SJCRH30 (cell line): ENCODE measurements at regions not wholly inside any gene's neighbourhood (a gene's known extent, or its start where the extent isn't known, plus 50 kb on each side); places are given as distances from the start of the nearest gene placed in this dataset.

Experiments used
- DNase-seq, 2 experiments: peaks; one replicate each; pipeline ENCODE4 v3.0.0-alpha.2; 2015 to 2020
- H3K27ac ChIP-seq: fragments of 250-450 bp; sonication (Bioruptor Pico); 2 replicates; pipeline ENCODE4 v1.5.1; 2020; ENCODE audit warnings: mild to moderate bottlenecking, moderate library complexity
- H3K27me3 ChIP-seq: fragments of 250-450 bp; sonication (Bioruptor Pico); 2 replicates; pipeline ENCODE4 v1.5.1; 2020; ENCODE audit warnings: mild to moderate bottlenecking, moderate library complexity
- H3K36me3 ChIP-seq: fragments of 250-450 bp; sonication (Bioruptor Pico); 2 replicates; pipeline ENCODE4 v1.5.1; 2020; ENCODE audit warnings: mild to moderate bottlenecking, moderate library complexity
- H3K4me1 ChIP-seq: fragments of 250-450 bp; sonication (Bioruptor Pico); 2 replicates; pipeline ENCODE4 v1.5.1; 2020; ENCODE audit warnings: mild to moderate bottlenecking, moderate library complexity
- H3K4me3 ChIP-seq: fragments of 250-450 bp; sonication (Bioruptor Pico); 2 replicates; pipeline ENCODE4 v1.5.1; 2020; ENCODE audit warnings: mild to moderate bottlenecking, moderate library complexity
- H3K9me3 ChIP-seq: fragments of 250-450 bp; sonication (Bioruptor Pico); replicated peaks from 2 replicates; pipeline ENCODE4 v1.5.1; 2020; ENCODE audit warnings: mild to moderate bottlenecking, moderate library complexity

DNA sequence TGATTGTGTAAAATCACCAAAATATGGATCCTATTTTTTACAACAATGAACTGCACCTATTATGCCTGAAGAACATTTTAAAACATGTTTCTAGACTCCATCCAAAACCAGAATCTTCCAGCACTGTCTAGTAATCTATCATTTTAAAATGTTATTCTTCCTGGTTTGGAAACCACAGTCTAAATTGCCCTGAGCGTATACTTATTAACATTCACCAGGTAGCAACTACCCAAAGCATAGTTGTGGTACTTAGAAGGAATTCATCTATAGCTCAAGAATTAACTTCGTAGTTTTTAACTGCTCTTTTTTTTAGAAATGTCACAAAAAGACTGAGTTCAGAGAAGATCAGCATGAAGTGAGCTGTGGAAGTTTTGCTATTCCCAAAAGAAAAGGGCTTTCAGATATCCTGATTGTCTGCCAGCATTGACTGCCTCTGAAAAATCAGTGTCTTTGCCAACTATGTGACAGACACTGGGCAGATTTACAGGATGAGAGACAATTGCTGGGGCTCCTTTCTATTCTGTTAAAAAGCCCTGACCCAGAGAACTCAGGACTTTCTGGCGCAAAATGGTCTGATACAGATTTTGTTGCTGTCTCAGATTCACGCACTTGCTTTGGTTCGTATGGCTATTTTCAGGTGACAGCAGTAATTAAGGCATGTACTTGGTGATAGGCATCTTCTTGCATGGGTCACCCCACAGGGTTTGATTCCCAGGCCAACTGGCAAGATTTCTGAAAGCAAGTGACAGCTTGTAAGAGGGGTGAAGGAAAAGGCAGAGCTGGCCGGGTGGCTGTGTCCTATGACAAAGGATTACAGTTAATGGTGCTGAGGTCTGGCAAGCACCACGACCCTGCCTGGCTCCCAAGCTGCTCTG, 152.5 kb upstream of the RAI14 start:
- Histone ChIP-seq H3K27ac (no peak overlapping the region), H3K4me1 (peaks cover 9% of the 10 kb centered on the region; the same call in 1 of the 2 replicates)

GRCh38 chr5:34504967-34505366, 151.2 kb upstream of the RAI14 start:
- no peaks in the 10 kb centered on the region for H3K36me3 ChIP-seq
- no peak overlapping the region for H3K4me3 ChIP-seq
- H3K4me1 ChIP-seq = peaks cover 2% of the 10 kb centered on the region; the same call in 1 of the 2 replicates
- H3K27ac ChIP-seq = no peak overlapping the region
- no peaks in the 10 kb centered on the region; the same call in 1 of the 2 replicates for H3K27me3 ChIP-seq
- DNase-seq = no peak
- H3K9me3 ChIP-seq = no peaks in the 10 kb centered on the region

More for the DNA sequence above, 152.5 kb upstream of the RAI14 start:
- no peak overlapping the region for H3K4me3 ChIP-seq
- no peaks in the 10 kb centered on the region; the same call in 1 of the 2 replicates for H3K27me3 ChIP-seq
- no peaks in the 10 kb centered on the region for H3K9me3 ChIP-seq
- H3K36me3 ChIP-seq = no peaks in the 10 kb centered on the region
- no peak for DNase-seq

DNA sequence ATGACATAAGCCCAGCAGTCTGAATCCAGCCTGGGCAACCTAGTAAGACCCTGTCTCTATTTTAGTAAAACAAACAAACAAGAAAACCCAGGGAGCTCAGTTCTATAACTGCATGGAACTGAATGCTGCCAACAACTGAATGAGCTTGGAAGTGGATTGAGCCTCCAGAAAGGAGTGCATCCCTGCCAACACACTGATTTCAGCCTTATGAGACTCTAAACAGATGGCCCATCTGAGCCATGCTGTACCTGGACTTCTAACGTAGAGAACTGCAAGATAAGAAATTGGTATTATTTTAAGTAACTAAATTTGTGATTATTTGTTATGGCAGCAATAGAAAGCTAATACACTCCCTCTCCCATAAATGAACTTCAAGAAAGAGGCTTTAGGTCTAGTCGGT, 150.4 kb upstream of the RAI14 start:
- no peak overlapping the region for H3K4me3 ChIP-seq
- H3K27ac ChIP-seq = no peak overlapping the region
- H3K36me3 ChIP-seq = no peaks in the 10 kb centered on the region
- H3K27me3 ChIP-seq = no peaks in the 10 kb centered on the region; the same call in 1 of the 2 replicates
- no peak for DNase-seq
- H3K9me3 ChIP-seq = no peaks in the 10 kb centered on the region
- peaks cover 9% of the 10 kb centered on the region for H3K4me1 ChIP-seq

- Histone ChIP-seq H3K4me3 (no peak overlapping the region), H3K9me3 (no peaks in the 10 kb centered on the region), H3K36me3 (no peaks in the 10 kb centered on the region), H3K27me3 (no peaks in the 10 kb centered on the region; the same call in 1 of the 2 replicates), H3K4me1 (peaks cover 10% of the 10 kb centered on the region), H3K27ac (no peak overlapping the region)
- no peak for DNase-seq
Observed at GRCh38 chr5:34507933-34508332, 148.2 kb upstream of the RAI14 start.

DNA sequence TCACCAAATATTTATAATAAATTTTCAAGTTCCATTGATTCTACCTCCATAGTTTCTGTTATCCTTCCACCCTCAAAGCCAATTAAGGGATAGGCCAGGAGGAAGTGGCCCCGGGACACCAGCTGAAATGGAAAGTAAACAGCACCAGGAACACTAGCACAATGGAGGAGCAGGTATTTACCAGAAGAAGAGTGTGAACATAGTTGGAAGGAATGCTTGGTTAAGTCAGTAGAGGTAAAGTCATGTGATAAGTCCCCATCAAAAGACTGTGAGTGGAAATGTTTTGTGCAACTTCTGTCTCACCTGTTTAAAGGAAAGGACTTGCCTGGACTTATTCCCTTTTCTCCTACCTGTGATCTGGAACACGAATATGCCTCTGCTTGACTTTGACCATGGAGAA, 146.7 kb upstream of the RAI14 start:
- Histone ChIP-seq H3K4me1 (peaks cover 10% of the 10 kb centered on the region), H3K4me3 (no peak overlapping the region), H3K9me3 (no peaks in the 10 kb centered on the region), H3K36me3 (no peaks in the 10 kb centered on the region), H3K27me3 (no peaks in the 10 kb centered on the region; the same call in 1 of the 2 replicates), H3K27ac (no peak overlapping the region)
- no peak for DNase-seq

DNA sequence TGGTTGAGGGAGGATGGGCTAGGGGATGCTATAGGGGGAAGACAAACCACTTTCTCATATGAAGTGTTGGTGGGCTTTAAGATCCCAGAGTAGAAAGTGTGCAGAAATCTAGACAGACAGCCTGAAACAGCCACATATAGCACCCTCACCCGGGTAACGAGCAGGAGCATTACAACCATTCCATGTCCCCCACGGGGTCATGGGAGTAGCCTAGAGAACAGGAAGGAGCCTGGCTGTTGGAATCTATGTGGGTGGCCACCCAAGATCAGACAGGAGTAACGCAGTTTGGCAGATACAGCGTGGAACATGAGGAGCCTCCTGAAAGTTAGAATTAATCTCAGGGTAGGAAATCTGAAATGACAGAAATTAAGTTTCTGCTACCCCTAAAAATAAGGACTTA, 146.1 kb upstream of the RAI14 start:
- no peaks in the 10 kb centered on the region for H3K36me3 ChIP-seq
- no peaks in the 10 kb centered on the region for H3K9me3 ChIP-seq
- no peak overlapping the region for H3K27ac ChIP-seq

DNA sequence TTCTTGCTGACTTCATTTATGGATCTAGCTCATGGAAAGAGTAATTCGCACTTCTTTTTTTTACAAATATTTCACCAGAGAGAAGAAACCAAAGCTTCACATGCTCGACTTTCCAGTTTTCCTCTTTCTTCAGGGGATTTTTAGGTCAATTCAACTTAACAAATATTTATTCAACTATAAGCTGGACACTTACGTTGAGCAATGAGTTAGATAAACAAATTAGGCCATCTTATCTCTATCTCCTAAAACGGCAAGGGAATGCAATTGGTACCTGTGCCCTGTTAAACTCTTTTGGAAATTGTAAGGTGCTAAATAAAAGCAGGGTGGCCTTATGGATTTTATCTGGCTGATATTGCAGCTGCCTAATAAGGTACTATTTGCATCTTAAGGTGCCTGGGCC, 145.1 kb upstream of the RAI14 start:
- H3K4me3 ChIP-seq = no peak overlapping the region
- H3K27ac ChIP-seq = no peak overlapping the region
- H3K9me3 ChIP-seq = no peaks in the 10 kb centered on the region
- DNase-seq = no peak
- H3K36me3 ChIP-seq = no peaks in the 10 kb centered on the region
- H3K27me3 ChIP-seq = no peaks in the 10 kb centered on the region; the same call in 1 of the 2 replicates
- peaks cover 10% of the 10 kb centered on the region for H3K4me1 ChIP-seq

More for the DNA sequence above, 146.1 kb upstream of the RAI14 start:
- no peak overlapping the region for H3K4me3 ChIP-seq
- peaks cover 10% of the 10 kb centered on the region for H3K4me1 ChIP-seq
- no peaks in the 10 kb centered on the region; the same call in 1 of the 2 replicates for H3K27me3 ChIP-seq
- peak in 1 of 2 experiments; percentile 52 for DNase-seq

DNA sequence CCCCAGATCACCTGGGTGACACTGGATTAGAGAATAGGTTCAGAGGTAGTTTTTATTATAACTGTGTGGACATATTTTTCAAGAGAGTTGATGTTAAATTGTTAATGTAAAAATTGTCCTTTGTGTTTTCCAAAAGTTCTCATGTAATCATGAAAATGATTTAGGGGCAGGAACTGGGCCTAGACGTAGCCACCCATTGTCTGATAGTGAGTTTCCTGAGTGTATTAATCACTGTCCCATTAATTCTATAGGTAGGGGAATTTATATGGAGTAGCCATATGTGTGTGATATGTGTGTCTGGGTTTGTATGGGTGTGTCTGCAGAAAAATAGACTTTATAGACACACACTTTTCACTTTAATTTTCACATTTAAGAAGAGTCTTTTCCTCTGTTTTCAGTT, 144.6 kb upstream of the RAI14 start:
- H3K4me3 ChIP-seq = no peak overlapping the region
- DNase-seq = no peak
- no peaks in the 10 kb centered on the region for H3K36me3 ChIP-seq
- peaks cover 10% of the 10 kb centered on the region for H3K4me1 ChIP-seq
- no peaks in the 10 kb centered on the region; the same call in 1 of the 2 replicates for H3K27me3 ChIP-seq
- no peaks in the 10 kb centered on the region for H3K9me3 ChIP-seq
- no peak overlapping the region for H3K27ac ChIP-seq

- no peaks in the 10 kb centered on the region for H3K9me3 ChIP-seq
Observed at GRCh38 chr5:34511915-34512314, 144.2 kb upstream of the RAI14 start.

DNA sequence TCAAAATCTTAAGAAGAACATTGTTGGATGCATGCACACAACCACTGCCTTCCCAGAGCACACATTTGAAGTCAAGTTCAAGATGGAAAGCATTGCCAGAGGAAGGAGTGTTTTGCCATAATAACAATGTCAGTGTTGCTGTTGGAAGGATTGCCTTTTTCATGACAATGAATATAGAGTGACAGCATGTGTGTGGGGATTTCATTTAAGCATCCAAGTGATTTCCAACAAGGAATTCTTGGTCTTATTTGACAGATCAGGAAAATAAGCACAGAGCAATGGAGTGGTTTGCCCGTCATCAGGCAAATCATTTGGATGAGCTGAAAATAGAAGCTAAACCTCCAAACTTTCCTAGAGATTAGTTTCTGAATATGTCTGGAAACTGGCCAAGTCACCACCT, 140.0 kb upstream of the RAI14 start:
- H3K27ac ChIP-seq = no peak overlapping the region
- no peak overlapping the region for H3K4me3 ChIP-seq
- H3K27me3 ChIP-seq = no peaks in the 10 kb centered on the region
- no peaks in the 10 kb centered on the region for H3K9me3 ChIP-seq
- DNase-seq = no peak
- no peaks in the 10 kb centered on the region for H3K4me1 ChIP-seq
- no peaks in the 10 kb centered on the region for H3K36me3 ChIP-seq

More at GRCh38 chr5:34511915-34512314, 144.2 kb upstream of the RAI14 start:
- peaks cover 10% of the 10 kb centered on the region for H3K4me1 ChIP-seq
- no peak overlapping the region for H3K27ac ChIP-seq
- no peaks in the 10 kb centered on the region; the same call in 1 of the 2 replicates for H3K27me3 ChIP-seq
- H3K36me3 ChIP-seq = no peaks in the 10 kb centered on the region
- no peak for DNase-seq
- H3K4me3 ChIP-seq = no peak overlapping the region

DNA sequence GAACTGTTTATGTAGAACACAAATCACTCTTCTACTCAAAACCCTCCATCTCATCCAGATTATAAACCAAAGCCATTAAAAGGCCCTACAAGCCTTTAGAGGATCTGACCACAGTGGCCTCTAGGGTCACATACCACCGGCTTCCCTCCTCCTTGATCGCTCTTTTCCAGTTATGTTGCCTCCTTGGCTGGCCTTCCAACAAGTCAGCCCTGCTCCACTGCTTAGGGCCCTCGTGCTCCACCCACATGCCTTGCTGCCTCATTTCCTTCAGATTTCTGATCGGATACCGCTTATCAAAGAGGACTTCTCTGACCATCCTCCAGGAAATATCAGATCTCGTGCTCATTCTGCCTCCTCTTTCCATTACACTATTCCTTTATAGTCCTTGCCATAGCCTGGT, 139.4 kb upstream of the RAI14 start:
- Histone ChIP-seq H3K4me3 (no peak overlapping the region), H3K36me3 (no peaks in the 10 kb centered on the region), H3K9me3 (no peaks in the 10 kb centered on the region), H3K4me1 (no peaks in the 10 kb centered on the region), H3K27ac (no peak overlapping the region), H3K27me3 (no peaks in the 10 kb centered on the region)
- DNase-seq = no peak

- Histone ChIP-seq H3K4me3 (no peak overlapping the region), H3K4me1 (no peaks in the 10 kb centered on the region), H3K27ac (no peak overlapping the region), H3K36me3 (no peaks in the 10 kb centered on the region), H3K27me3 (no peaks in the 10 kb centered on the region), H3K9me3 (no peaks in the 10 kb centered on the region)
- DNase-seq = no peak
Observed at GRCh38 chr5:34517249-34517648, 138.9 kb upstream of the RAI14 start.

DNA sequence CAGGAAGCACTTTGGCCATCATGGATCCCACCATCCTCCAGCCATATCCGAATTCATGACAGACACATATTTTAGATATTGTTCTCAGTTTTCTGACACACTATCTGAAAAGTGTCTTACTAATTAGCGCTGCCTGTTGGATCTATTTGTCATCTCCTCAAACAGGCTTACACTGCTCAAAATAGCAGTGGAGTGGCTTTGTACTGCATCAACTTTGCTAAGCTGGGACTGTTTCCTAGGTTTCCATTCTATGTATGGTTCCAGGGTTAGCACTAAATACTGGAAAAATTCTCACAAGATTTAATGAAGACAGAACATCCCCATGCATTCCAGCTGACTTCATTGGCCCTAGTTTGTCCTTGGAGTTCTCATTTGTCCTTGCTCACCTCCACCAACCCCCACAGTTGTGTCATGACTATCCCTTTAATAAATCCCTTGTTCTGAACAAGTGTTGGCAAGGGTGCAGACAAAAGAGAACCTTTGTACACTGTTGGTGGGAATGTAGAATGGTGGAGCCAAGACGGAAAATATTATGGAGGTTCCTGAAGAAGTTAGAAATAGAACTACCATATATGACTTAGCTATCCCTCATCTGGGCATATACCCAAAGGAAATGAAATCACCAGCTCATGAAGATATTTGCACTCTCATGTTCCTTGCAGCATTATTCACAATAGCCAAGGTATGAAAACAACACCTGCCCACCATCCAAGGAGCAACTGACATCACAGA, 136.5 kb upstream of the RAI14 start:
- Histone ChIP-seq H3K4me3 (no peak overlapping the region), H3K4me1 (no peaks in the 10 kb centered on the region), H3K27ac (no peak overlapping the region), H3K9me3 (no peaks in the 10 kb centered on the region), H3K27me3 (no peaks in the 10 kb centered on the region), H3K36me3 (no peaks in the 10 kb centered on the region)
- DNase-seq = no peak

DNA sequence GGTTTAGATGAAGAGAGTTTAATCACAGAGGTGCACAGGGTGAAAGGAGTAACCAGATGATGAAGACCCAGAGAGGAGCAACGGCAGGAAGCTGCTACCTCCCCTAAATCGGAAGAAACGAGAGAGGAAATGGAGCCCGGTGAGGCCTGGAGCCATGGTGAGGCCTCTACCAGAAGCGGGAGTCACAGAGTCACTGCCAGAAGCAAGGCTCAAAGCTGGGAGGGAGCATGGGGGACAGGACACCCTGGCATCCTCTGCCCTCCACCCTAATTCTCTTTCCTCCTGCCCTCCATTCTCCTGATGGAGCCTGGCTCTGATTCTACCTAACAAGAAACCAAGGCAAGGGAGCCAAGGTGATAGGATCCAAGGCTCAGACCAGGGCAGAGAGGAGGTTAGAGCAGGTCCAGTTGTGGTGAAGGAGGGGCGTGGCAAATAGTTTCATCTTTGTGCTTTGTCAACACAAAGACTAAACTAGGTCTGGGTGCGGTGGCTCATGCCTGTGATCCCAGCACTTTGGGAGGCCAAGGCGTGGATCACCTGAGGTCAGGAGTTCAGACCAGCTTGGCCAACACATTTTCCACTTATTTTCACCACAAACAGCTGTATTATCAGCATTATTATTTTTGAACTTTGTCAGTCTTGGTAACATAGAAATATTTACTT, 134.4 kb upstream of the RAI14 start:
- Histone ChIP-seq H3K9me3 (no peaks in the 10 kb centered on the region), H3K27me3 (no peaks in the 10 kb centered on the region), H3K36me3 (no peaks in the 10 kb centered on the region), H3K4me3 (no peak overlapping the region), H3K4me1 (no peaks in the 10 kb centered on the region), H3K27ac (no peak overlapping the region)
- DNase-seq = no peak
